ENCODE measurements at regions not wholly inside any gene's neighbourhood (a gene's known extent, or its start where the extent isn't known, plus 50 kb on each side); places are given as distances from the start of the nearest gene placed in this dataset.

- H3K9me3 Mint-ChIP-seq (ENCODE audit: low read depth): peaks cover 6% of the 10 kb centered on the region
- no peak overlapping the region for H3K27ac Mint-ChIP-seq
- no peak for TF ChIP-seq CTCF (IDR thresholded peaks at IDR 0.05; ENCODE audit: unreplicated experiment)
- H3K27me3 Mint-ChIP-seq: no peaks in the 10 kb centered on the region
- no peaks in the 10 kb centered on the region for H3K4me1 Mint-ChIP-seq (ENCODE audit: low read depth)
- no peaks in the 10 kb centered on the region for H3K36me3 Mint-ChIP-seq (ENCODE audit: insufficient read depth)
- no peak for DNase-seq (ENCODE audit: low spot score, unreplicated experiment)
- no peak overlapping the region for H3K4me3 Mint-ChIP-seq (ENCODE audit: low read depth)
Measured at GRCh38 chr4:178340468-178340867, 898.2 kb upstream of the AGA start.

- DNase-seq (ENCODE audit: low spot score, unreplicated experiment): no peak
- no peak for TF ChIP-seq CTCF (IDR thresholded peaks at IDR 0.05; ENCODE audit: unreplicated experiment)
- Mint-ChIP-seq H3K4me1 (ENCODE audit: low read depth) (no peaks in the 10 kb centered on the region), H3K4me3 (ENCODE audit: low read depth) (no peak overlapping the region), H3K9me3 (ENCODE audit: low read depth) (no peaks in the 10 kb centered on the region), H3K27ac (no peak overlapping the region), H3K36me3 (ENCODE audit: insufficient read depth) (no peaks in the 10 kb centered on the region), H3K27me3 (no peaks in the 10 kb centered on the region)
Measured at GRCh38 chr4:178344096-178344495, 901.9 kb upstream of the AGA start.

- no peak for DNase-seq (ENCODE audit: low spot score, unreplicated experiment)
- no peak for TF ChIP-seq CTCF (IDR thresholded peaks at IDR 0.05; ENCODE audit: unreplicated experiment)
- Mint-ChIP-seq H3K36me3 (ENCODE audit: insufficient read depth) (no peaks in the 10 kb centered on the region), H3K27me3 (no peaks in the 10 kb centered on the region), H3K27ac (no peak overlapping the region), H3K9me3 (ENCODE audit: low read depth) (no peaks in the 10 kb centered on the region), H3K4me1 (ENCODE audit: low read depth) (no peaks in the 10 kb centered on the region), H3K4me3 (ENCODE audit: low read depth) (no peak overlapping the region)
Measured at GRCh38 chr4:178347111-178347510, 904.9 kb upstream of the AGA start.

- Mint-ChIP-seq H3K4me1 (ENCODE audit: low read depth) (no peaks in the 10 kb centered on the region), H3K4me3 (ENCODE audit: low read depth) (no peak overlapping the region), H3K27me3 (no peaks in the 10 kb centered on the region), H3K36me3 (ENCODE audit: insufficient read depth) (no peaks in the 10 kb centered on the region), H3K9me3 (ENCODE audit: low read depth) (peaks cover 2% of the 10 kb centered on the region), H3K27ac (no peak overlapping the region)
- no peak for TF ChIP-seq CTCF (IDR thresholded peaks at IDR 0.05; ENCODE audit: unreplicated experiment)
- no peak for DNase-seq (ENCODE audit: low spot score, unreplicated experiment)
Measured at GRCh38 chr4:178349601-178350000, 907.4 kb upstream of the AGA start.

GRCh38 chr4:178351185-178351584 lies 908.9 kb upstream of the AGA start:
- no peaks in the 10 kb centered on the region for H3K27me3 Mint-ChIP-seq
- H3K27ac Mint-ChIP-seq: no peak overlapping the region
- H3K36me3 Mint-ChIP-seq (ENCODE audit: insufficient read depth): no peaks in the 10 kb centered on the region
- H3K4me1 Mint-ChIP-seq (ENCODE audit: low read depth): no peaks in the 10 kb centered on the region
- no peak for TF ChIP-seq CTCF (IDR thresholded peaks at IDR 0.05; ENCODE audit: unreplicated experiment)
- H3K9me3 Mint-ChIP-seq (ENCODE audit: low read depth): peaks cover 6% of the 10 kb centered on the region
- no peak overlapping the region for H3K4me3 Mint-ChIP-seq (ENCODE audit: low read depth)
- no peak for DNase-seq (ENCODE audit: low spot score, unreplicated experiment)
